ELR (cell line): ENCODE measurements at regions not wholly inside any gene's neighbourhood (a gene's known extent, or its start where the extent isn't known, plus 50 kb on each side); places are given as distances from the start of the nearest gene placed in this dataset.
"Not testable (repeated sequence)": the region's sequence is repeated elsewhere in the genome, so short reads cannot be mapped to it uniquely, and the experiment has no call there.

Experiments
- DNase-seq: peaks from one replicate; pipeline ENCODE4 v3.0.0-alpha.2; 2015; ENCODE audit warnings: low read depth

DNA sequence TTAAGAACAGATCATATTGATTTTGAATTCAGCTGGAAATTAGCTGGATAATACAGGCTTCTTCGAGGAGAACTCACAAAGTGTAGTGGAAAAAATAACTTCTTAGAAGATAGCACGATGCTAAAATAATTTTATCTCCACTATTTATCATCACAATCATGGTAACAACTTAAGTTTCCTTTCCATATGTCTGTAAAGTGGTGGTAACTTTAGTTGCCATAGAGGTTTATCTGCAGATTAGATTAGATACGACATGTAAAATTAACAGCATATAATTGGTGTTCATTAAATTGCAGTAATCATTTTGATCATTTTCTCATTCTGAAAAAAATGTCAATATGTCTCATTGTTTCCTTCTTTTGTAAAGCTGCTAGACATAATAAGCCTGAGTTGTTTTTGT, 921.5 kb downstream of the KCNT2 start:
- DNase-seq = no peak

DNA sequence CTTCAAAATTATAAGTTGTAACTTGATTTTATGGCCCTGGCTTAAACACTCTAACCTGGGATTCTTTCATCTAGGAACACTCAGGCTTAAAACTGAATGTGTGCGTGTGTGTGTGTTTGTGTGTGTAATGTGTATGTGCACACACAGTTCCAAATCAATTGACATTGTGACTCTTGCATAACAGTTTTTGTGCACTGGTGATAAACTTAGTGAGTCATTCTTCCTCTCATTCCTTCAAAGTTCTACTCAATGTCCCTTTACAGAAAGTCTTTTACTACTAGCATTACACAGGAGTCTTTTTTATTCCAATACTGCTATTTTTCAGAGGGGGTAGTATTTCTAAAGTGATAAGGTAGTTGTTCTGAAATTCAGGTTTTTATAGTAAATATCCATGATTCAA, 943.6 kb downstream of the KCNT2 start:
- peak; percentile 55 for DNase-seq

DNA sequence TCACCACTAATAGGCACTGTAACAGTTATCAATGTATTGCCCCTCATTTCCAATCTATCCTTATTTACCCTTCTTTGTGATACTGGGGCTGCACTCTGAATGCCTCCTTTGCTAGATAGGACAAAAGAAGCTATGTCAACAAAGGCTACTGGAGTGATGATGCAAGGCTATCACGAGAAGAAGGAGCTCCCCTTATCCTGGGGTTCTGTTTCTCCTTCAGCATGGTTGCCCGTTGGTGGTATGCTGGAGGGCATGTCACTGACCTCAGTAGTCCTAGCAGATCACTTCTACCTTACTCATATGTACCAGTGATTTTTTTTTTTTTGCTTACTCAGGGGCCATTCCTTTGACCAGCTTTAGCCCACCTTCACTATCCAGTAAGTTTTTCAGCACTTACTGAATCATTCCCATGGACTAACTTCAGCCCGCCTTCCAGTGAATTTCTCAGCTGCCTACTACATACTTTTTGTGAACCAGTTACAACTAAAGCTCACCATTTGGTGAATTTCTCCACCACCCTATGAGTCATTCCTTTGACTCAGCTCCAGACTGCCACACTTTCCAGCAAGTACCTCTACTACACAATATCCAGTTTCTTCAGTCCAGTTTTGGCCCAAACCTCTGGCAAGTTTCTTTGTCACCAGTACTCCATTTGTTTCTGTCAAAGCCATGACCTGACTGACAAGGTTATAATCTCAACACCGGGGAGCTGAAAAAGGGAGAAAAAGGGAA, 944.5 kb downstream of the KCNT2 start:
- peak; percentile 88 for DNase-seq

DNA sequence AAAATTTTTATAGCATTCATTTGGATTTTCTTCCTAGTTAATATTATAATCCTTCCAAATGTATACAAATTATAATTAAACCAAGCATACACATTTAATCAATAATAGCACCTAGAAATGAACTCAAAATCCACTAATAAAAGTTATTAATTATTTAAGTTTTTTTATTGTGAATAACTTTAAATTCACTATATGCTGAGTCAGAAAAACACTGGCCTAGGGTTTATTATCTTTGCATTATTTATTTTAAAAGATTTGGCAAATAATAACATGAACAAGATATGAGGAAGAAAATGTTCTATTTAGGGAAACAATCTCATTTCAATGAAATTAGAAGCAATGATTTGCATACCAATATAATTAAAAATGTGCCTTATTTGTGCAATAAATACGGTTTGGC, 951.5 kb downstream of the KCNT2 start:
- DNase-seq = no peak

DNA sequence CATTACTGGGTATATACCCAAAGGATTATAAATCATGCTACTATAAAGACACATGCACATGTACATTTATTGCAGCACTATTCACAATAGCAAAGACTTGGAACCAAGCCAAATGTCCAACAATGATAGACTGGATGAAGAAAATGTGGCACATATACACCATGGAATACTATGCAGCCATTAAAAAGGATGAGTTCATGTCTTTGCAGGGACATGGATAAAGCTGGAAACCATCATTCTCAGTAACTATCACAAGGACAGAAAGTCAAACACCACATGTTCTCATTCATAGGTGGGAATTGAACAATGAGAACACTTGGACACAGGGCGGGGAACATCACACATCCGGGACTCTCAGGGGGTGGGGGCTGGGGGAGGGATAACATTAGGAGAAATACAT, 959.4 kb downstream of the KCNT2 start:
- not testable (repeated sequence) for DNase-seq

DNA sequence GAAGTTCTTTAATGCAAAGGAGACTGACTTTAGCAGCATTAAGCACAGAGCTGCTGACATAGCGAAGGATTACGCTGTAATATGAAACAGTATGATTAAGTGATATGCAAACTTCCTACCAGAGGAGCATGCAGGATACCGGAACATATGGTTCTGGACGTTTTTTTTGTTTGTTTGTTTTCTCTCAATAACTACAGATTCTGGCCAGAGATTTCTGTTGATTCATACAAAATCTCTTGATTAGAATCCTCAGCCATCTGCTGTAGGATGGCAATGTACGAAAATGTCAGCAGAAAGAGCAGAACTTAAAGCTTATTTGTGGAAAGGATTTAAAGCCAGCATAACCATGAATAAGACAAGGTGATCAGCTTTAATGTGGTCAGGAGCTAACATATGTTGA, 970.7 kb downstream of the KCNT2 start:
- no peak for DNase-seq

DNA sequence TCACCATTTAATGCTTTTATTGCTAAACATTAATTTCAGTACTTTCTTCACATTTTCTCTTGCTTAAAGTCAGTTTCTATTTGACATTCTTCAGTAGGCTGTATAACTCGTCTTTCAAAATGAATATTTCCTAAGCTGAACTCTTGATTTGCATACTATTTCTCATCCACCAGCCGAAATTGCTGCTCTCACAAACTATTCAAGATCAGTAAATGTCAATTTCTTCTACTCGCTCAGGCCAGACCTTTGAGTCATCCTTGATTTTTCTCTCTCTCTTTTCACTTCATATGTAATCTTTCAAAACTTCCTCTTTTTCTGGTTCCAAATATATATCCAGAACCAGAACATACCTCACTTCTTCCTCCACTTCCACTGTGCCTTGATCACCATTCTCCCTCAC, 990.0 kb downstream of the KCNT2 start:
- DNase-seq = no peak

DNA sequence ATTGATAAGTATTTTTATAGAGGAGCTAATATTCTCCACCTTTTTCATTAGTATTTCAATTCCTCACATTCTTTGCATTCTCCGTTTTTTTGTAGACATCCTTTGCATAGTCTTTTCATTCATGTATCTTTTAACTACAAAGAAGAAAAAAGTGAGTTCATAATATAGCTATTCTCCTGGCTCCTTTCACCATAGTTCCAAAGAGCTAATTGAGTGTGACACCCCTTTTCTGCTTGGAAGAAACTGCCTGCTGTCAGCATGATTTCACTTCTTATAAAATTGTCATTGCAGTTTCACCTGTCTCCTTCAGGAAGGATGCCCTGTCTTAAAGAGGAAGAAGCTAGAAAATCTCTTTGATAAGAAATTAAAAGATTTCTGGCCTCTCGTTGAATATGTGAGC, 991.1 kb downstream of the KCNT2 start:
- DNase-seq = no peak

DNA sequence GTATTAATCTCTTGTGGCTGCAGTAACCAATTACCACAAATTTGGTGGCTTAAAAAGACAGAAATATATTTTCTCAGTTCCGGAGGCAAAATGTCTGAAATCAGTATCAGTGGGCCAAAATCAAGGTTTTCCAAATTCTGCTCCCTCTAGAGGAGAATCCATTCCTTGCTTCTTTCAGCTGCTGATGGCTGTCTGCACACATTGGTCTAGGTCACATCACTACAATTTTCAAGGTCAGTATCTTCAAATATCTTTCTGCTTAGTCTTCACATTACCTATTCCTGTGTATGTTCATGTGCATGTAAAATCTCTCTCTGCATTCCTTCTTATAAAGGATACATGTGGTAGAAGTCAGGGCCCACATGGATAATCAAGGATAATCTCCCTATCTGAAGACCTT, 999.4 kb downstream of the KCNT2 start:
- DNase-seq = peak; percentile 33

DNA sequence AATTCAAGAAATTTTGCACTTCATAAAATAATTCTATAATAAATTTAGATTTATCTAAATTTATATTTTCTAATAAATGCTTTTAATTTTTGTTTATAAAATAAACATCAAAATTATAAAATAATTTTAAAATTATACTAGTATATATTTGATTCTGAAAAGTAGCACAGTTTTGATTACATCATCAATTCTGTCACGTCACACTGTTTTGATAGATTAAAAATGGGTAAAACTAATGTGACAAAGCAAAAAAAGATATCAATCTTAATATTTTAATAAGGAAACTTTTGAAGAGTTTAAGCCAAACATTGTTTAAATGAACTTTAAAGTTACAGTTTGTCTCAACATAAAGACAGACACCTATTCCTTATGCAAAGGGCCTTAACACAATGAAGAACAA, 1001.8 kb downstream of the KCNT2 start:
- DNase-seq = no peak

DNA sequence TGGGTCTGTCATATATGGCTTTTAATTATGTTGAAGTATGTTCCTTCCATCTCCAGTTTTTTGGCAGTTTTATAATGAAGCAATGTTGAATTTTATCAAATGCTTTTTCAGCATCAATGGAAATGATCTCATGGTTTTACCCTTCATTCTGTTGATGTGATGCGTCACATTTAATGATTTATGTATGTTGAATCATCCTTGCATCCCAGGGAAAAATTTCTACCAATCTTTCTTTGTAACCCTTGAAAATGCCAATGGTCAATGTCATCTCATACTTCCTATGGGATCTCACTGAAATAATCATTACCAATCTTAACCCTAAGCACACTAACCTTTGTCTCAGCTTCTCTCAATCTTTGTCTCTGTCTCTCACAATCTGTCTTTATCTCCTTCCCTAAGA, 1004.0 kb downstream of the KCNT2 start:
- peak; percentile 95 for DNase-seq

DNA sequence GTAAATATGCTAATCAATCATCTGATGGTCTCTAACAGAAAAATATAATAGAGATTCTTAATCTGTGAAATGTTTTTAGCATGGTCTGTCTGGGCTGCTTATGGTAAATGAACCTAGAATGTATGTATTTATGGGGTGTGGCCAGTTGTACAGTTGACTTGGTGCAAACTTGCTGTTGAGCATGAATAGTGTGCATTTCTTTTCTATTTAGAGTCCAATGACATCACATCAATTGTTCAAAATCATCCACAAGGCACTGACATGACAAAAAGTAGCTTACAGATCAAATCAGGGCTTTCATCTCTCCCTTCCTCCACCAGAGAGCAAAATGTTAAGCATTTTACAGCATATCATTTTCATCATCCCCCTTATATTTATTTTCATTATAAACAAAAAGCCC, 1010.3 kb downstream of the KCNT2 start:
- DNase-seq = no peak

DNA sequence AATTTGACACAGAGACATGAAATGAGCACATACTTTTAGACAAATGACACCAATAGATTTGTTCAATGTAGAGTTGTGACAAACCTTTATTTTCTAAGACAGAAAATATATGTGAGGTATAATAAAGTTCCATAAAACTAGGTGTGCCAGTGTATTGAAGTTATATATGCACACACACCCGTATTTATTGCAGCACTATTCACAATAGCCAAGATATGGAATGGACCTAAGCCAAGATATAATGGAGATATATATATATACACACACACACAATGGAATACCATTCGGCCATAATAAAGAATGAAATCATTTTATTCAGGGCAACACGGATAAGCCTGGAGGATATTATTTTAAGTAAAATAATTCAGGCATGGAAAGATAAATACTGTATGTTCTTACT, 1013.5 kb downstream of the KCNT2 start:
- DNase-seq = no peak

DNA sequence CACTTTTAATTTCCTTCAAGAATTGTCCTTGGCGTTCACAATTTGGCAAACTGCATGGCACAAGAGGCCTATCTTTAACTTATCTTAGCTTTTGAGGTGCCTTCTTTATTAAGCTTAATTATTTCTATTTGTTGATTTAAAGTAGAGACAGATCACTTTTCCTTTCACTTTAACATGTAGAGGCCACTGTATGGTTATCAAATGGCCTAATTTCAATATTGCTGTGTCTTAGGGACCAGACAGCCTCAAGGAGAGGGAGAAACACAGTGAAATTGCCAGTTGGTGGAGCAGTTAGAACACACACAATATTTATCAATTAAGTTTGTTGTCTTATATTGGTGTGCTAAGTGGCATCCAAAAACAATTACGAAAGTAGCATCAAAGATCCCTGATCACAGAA, 1013.9 kb downstream of the KCNT2 start:
- no peak for DNase-seq

DNA sequence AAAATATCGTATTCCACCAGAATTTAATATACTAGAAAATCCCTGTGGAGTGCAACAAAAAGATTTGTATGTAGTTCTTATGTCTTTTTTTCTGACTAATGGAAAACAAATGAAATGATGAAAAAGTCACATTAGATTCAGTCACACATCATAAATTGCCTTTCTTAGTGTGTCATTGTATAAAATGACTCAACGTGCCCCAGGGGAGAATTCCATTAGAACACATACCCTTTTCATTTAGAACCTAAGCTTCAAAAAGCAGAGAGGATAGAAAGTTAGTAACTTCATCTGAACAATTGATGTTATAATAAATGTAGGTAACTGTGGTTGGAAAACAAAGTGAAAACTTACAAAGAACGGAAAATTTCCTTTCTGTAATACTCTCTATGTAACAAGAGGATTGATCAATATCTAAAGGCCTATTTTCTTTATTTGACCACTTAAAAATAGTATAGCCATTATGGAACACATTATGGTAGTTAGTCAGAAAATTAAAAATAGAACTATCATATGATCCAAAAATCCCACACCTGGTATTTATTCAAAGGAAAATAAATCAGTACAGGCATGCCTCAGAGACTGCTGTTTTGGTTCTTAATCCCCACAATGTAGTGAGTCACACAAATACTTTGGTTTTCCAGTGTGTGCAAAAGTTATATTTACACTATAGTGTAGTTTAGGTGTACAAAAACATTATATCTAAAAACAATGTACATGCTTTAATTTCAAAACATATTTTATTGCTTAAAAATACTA, 1016.1 kb downstream of the KCNT2 start:
- DNase-seq = peak; percentile 97

DNA sequence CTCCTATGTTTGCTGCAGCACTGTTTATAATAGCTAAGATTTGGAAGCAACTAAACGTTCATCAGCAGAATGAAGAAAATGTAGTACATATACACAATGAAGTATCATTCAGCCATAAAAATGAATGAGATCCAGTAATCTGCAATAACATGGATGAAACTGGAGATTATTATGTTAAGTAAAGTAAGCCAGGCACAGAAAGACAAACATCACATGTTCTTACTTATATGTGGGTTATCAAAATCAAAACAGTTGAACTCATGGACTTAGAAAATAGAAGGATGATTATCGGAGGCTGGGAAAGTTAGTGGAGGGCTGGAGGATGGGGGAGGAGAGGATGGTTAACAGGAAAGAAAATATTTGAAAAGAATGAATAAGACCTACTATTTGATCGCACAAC, 1017.6 kb downstream of the KCNT2 start:
- no peak for DNase-seq

DNA sequence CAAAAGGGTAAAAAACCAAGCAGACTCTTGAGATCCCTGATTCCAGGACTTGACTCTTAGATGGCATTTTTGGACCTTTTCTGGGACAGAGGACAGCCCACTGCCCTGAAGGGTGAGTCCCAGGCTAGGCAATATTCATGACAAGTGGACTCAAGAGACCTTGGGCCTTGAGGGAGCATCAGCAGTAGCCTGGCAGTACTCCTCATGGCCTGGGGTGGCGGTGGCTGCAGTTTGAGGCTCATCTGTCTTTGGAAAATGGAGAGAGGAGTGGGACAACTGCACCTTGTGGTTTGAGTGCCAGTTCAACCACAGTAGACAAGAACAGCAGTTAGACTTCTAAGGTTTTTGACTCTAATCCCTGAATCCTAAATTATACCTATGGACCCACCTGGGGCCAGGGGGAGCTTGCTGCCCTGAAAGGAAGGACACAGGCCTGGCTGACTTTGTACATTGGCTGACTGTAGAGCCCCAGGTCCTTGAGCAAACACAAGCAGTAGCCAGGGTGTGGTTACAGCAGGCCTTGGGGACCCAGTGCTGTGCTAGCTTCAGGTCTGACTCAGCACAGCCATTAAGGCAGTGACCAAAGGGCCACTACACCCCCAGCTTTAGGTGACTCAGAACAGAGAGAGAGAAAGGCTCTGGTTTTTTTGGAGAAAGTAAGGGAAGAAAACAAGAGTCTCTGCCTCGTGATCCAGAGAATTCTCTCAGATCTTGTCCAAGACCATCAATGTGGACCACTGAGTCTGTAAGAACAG, 1023.2 kb downstream of the KCNT2 start:
- DNase-seq = peak; percentile 47

DNA sequence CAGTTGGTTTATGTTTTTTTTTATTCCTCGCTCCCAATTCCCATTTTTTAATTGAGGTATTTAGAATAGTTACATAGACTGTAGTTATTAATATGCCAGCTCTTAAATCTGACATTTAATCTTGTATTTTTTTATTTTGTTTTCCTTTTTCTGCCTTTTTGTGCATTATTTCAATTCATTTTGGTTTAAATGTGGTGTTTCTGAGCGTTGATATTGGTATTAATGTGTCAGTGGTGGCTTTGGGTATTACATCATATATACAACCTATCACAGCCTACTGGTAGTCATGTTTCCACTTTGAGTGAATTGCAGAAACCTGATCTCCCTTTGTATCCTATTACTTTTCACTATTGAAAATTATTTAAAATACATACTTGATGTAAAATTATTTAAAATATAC, 1027.3 kb downstream of the KCNT2 start:
- DNase-seq = peak; percentile 29

DNA sequence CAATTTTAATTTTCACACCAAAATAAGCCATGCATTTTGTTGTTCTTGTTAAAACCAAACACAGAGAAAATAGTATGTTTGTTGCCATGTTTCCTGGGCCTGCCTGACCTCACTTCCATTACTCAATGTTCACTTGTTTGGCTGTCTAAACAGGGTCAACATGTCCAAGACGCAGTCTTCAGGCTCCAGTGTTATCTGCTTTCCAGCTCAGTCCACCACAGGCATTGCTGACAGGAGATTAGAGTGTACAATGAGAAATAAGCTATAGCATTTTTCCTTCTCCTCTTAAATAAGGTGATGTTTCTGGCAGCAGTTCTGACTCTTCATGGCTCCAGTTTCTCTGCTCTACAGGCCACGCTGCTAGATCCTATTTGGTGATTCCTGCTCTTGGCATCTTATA, 1030.5 kb downstream of the KCNT2 start:
- no peak for DNase-seq

DNA sequence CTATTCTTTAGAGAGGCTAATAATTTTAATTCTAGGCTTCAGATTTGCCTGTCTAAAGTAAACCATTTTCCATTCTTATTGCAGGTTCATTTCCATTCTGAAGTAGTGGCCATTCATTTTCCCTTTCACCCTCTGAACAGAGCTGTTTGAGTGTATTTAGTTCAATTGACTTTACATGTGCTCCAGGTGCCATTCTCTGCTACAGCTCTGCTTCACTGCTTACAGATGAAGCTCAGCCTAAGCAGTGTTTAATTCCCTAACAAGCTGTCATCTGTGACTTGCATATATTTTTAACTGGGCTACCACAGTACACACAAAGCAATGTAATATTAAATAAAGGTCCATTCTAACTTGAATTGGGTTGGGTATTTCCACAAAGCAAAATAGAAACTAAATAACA, 1031.6 kb downstream of the KCNT2 start:
- DNase-seq = no peak

DNA sequence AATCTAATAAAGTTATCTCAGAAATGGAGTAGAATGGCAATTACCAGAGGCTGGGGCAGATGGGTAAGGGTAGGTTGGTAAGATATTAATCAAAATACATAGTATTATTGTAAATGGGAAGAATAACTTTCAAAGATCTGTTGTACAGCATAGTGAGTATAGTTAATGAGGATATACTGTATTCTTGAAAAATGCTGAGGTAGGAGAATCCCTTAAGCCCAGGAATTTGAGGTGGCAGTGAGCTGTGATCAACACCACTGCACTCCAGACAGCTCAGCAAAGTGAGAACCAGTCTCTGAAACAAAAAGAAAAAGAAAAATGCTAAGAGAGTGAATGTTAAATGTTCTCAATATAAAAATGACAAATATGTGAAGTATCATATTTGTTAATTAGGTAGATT, 1033.7 kb downstream of the KCNT2 start:
- DNase-seq = no peak

DNA sequence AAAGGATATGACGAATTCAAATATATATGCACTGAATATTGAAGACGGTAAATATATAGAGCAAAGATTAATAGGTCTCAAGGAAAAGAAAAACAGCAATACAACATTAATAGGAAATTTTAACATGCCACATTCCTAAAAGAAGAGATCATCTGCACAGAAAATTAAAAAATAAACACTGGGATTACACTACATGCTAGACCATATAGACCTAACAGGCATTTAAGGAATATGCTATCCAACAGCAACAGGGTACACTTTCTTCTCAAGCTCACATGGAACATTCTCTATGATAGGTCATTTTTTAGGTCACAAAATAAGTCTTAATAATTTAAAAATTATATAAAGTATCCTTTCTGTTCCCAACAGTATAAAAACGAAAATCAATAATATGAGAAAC, 1038.3 kb downstream of the KCNT2 start:
- peak; percentile 13 for DNase-seq

DNA sequence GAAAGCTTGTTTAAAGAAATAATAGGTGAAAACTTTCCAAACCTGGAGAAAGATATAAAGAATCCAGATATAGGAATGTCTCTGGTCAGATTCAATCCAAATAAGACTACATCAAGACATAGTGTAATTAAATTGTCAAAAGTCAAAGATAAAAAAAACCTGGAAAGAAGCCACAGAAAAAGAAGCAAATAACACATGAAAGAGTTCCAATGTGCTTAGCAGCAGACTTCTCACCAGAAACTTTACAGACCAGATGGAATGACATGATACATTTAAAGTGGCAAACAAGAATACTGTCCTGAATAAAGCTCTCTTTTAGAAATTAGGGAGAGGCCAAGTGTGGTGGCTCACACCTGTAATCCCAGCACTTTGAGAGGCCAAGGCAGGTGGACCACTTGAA, 1039.9 kb downstream of the KCNT2 start:
- DNase-seq = no peak
